Activated CD8-positive, alpha-beta memory T cell treated with anti-CD3 and anti-CD28 coated beads for 24 hours (primary cell): ENCODE measurements at regions not wholly inside any gene's neighbourhood (a gene's known extent, or its start where the extent isn't known, plus 50 kb on each side); places are given as distances from the start of the nearest gene placed in this dataset.
"Not testable (repeated sequence)": the region's sequence is repeated elsewhere in the genome, so short reads cannot be mapped to it uniquely, and the experiment has no call there.

ENCODE experiments used
- DNase-seq: peaks from one replicate; pipeline ENCODE4 v3.0.0-alpha.2; 2020

GRCh38 chr12:46538976-46539375, 166.4 kb upstream of the SLC38A2 start:
- no peak for DNase-seq

DNA sequence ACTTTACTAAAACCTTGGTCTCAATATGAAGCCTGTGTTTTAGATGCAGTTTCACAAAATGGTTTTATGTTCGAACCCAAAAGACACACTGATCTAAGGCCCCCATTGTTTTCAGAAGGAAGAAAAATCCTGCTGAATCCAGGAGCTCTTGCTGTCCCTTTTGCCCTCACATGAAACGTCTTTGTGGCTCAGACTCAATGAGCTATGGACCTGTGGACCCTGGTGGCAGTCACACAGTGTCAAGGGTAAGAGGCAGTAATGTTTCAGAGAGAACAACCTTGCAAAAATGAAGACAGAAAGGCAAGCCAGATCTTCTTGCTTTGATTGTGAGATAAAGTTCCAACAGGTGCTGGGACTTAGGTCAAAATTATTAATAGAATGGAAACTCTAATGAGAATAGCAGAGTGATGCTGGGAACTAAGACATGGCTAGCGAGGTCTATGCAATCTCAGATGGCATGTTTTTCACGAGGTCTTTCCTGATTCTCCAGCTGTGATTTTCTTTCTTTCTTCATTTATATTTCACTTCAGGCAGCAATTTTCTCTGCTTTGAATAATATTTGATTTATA, 164.9 kb upstream of the SLC38A2 start:
- no peak for DNase-seq

- not testable (repeated sequence) for DNase-seq
These were observed 163.7 kb upstream of the SLC38A2 start for GRCh38 chr12:46536316-46536715.

DNA sequence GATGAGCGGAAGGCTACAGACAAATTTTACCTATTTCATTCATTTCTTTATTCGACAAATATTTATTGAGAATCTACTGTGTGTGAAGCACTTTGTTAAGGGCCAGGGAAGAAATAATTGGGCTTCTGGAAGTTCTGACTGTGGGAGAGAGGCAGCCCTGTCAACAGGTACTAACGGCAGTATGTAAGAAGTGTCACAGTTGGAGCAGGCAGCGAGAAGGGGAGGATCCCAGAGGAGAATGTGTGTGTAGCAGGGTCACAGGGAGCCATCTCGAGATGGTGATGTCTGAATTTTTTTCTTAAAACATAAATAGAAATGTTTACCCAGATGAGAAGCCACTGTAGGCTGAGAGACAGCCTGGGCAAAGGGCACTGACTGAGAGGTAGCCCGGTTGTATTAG, 163.3 kb upstream of the SLC38A2 start:
- DNase-seq, result no peak

GRCh38 chr12:46535376-46535775, 162.8 kb upstream of the SLC38A2 start:
- no peak for DNase-seq

- DNase-seq, result no peak
These were observed 161.8 kb upstream of the SLC38A2 start for GRCh38 chr12:46534327-46534840.

DNA sequence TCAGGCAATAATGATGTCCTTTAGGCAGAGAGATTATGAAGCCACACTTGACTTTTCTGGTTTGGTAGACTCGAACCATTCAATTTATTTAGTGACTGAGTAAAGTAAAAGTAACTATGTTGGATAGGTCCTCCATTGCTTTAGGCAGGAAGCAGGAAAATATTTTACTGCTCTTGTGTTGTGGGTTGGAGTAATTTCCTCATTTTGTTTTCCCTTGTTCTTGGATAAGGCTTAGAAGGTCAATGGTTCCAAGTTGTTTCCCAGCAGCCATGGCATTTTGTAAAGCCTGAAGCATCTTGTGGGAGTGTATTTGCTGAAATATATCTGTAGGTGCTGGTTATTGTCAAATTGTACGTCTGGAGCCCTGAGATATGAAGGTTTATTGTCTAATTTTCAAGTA, 161.2 kb upstream of the SLC38A2 start:
- DNase-seq, result no peak

- DNase-seq, result no peak
These were observed 159.2 kb upstream of the SLC38A2 start for GRCh38 chr12:46531804-46532203.

- DNase-seq, result no peak
These were observed 158.6 kb upstream of the SLC38A2 start for GRCh38 chr12:46531059-46531785.

GRCh38 chr12:46530373-46531056, 157.9 kb upstream of the SLC38A2 start:
- DNase-seq, result no peak

- no peak for DNase-seq
These were observed 153.7 kb upstream of the SLC38A2 start for GRCh38 chr12:46526233-46526632.

- DNase-seq, result no peak
These were observed 152.2 kb upstream of the SLC38A2 start for GRCh38 chr12:46524778-46525177.

- DNase-seq, result peak; percentile 79
These were observed 151.5 kb upstream of the SLC38A2 start for GRCh38 chr12:46523863-46524770.

- no peak for DNase-seq
These were observed 150.9 kb upstream of the SLC38A2 start for GRCh38 chr12:46523446-46523845.

- no peak for DNase-seq
These were observed 149.5 kb upstream of the SLC38A2 start for GRCh38 chr12:46522071-46522470.

- DNase-seq, result no peak
These were observed 148.6 kb upstream of the SLC38A2 start for GRCh38 chr12:46521145-46521544.

DNA sequence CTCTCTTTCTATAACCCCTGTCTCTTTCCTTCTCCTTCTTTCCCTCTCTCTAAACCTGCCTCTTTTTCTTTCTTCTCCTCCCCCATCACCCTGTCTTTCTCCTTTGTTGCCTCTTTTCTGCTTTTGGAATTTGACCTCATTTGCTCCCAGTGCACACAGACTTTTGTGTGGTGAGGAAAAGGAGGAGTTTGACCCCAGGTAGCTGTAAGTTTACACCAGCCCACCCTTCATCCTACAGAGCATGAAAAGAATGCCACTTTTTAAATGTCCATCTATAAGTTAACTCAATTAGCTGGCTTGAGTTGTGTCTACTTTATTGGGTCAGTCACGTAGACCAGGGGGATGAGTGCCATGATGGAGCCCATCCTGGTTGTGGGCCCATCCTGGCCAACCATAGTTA, 146.8 kb upstream of the SLC38A2 start:
- DNase-seq, result no peak

- DNase-seq, result no peak
These were observed 146.2 kb upstream of the SLC38A2 start for GRCh38 chr12:46518729-46519128.

DNA sequence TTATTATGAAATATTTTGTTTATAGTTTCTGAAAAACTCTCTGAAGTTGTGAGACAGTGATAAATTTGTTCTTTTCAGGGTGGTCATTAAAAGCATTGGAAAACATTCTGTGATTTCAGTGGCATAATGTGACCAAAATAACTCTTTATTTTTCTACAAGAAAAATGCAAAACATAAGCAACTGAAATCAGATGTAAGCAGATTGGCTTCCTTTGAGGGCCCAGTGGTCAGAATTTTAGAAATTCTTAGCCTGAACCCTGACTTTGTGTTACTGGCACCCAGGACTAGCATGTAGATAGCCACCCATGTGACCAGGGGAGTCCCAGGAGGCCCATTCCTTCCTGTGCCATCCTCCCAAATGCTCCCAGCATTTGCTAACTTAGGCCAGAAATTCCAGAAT, 145.6 kb upstream of the SLC38A2 start:
- no peak for DNase-seq

- DNase-seq, result no peak
These were observed 145.0 kb upstream of the SLC38A2 start for GRCh38 chr12:46517579-46517962.

DNA sequence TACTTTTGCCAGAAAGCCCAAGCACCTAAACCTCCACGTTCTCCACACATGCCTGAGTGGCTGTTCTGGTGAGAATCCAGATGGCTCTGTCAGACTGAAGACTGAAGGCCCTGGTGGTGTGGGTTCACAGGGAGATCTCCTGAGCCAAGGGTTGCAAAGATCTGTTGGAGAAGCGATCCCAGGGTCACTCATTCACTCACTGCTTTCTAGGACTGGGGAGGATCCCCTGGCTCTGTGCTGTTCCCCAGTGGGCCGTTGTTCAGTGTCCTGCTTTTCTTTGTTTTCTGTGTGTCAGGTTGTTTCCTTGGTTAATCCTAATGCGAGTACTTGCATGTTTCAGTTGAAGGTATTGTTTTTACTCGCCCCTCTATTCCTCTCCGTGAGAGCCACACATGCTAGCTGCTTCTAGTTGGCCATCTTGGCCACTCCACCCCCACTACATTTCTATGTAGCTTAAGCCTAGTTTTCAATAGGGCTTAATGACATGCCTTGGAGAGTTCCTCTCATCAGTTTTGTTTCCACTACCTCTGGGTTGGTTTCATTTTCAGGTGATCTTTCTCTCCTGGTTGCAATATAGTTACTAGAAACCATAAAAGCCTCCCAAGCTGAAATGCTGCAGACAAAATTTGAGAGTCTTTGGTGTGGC, 144.5 kb upstream of the SLC38A2 start:
- peak; percentile 68 for DNase-seq

DNA sequence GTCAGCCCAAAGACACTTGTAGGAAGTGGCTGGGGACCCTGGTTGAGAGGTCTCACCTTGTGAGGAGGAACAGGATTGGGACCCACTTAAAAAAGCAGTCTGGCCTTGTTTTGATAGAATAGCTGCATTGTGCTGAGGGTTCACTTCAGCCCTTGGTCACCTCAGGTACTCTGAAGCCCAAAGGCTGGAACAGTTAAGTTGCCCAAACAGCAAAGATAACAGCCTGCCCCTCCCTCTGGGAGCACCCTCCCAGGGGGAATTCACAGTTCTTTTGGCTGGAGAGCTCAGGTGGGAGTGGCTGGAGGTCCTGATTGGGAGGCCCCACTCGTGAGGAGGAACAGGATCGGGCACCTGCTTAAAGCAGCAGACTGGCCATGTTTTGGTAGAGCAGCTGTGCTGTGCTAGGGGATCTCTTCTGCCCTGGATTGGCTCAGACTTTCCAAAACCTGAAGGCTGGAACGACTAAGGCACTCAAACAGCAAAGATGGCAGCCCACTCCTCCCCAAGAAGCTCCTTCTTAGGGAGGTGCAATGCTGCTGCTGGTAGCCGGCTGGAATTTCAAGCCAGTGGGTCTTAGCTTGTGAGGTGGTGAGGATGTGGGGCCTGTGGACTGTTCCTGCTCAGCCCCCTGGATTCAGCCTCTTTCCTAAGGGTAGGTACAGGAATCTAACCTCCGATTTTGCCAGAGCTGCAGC, 143.8 kb upstream of the SLC38A2 start:
- peak; percentile 55 for DNase-seq
